Osteocyte (in vitro differentiated cells): ENCODE measurements at regions not wholly inside any gene's neighbourhood (a gene's known extent, or its start where the extent isn't known, plus 50 kb on each side); places are given as distances from the start of the nearest gene placed in this dataset.

Source experiments
- DNase-seq: peaks from one replicate; pipeline ENCODE4 v3.0.0; 2021; ENCODE audit warnings: mixed read lengths; ENCODE audit not compliant: unreplicated experiment; ENCODE audit errors: extremely low spot score
- H3K27ac Mint-ChIP-seq: one replicate; pipeline ENCODE4 v1.8.0; 2021; ENCODE audit warnings: mild to moderate bottlenecking, mixed read lengths; ENCODE audit not compliant: unreplicated experiment
- H3K27me3 Mint-ChIP-seq: one replicate; pipeline ENCODE4 v1.8.0; 2021; ENCODE audit warnings: mixed read lengths; ENCODE audit not compliant: unreplicated experiment
- H3K36me3 Mint-ChIP-seq: one replicate; pipeline ENCODE4 v1.8.0; 2021; ENCODE audit warnings: mixed read lengths; ENCODE audit not compliant: unreplicated experiment
- H3K4me1 Mint-ChIP-seq: one replicate; pipeline ENCODE4 v1.8.0; 2021; ENCODE audit warnings: mixed read lengths; ENCODE audit not compliant: unreplicated experiment
- H3K4me3 Mint-ChIP-seq: one replicate; pipeline ENCODE4 v1.8.0; 2021; ENCODE audit warnings: mild to moderate bottlenecking, moderate library complexity, mixed read lengths; ENCODE audit not compliant: unreplicated experiment
- H3K9me3 Mint-ChIP-seq: one replicate; pipeline ENCODE4 v1.8.0; 2021; ENCODE audit warnings: mixed read lengths; ENCODE audit not compliant: unreplicated experiment
- CTCF ChIP-seq: fragments of 200-600 bp; sonication (generic); IDR thresholded peaks from 2 replicates; pipeline ENCODE4 v1.5.0; 2021; ENCODE audit warnings: antibody characterized with exemption, mild to moderate bottlenecking, moderate library complexity

- DNase-seq = no peak
- H3K27ac Mint-ChIP-seq = no peak overlapping the region
- TF ChIP-seq CTCF = no peak
- H3K9me3 Mint-ChIP-seq = no peaks in the 10 kb centered on the region
- H3K4me3 Mint-ChIP-seq = no peak overlapping the region
- no peaks in the 10 kb centered on the region for H3K27me3 Mint-ChIP-seq
- H3K36me3 Mint-ChIP-seq = no peaks in the 10 kb centered on the region
- no peaks in the 10 kb centered on the region for H3K4me1 Mint-ChIP-seq
Measured at GRCh38 chr5:83785176-83785668, 64.6 kb upstream of the HAPLN1 start.

GRCh38 chr5:83780699-83781350 lies 60.2 kb upstream of the HAPLN1 start:
- no peak for DNase-seq
- Mint-ChIP-seq H3K27ac (no peak overlapping the region), H3K9me3 (no peaks in the 10 kb centered on the region), H3K4me3 (no peak overlapping the region), H3K36me3 (no peaks in the 10 kb centered on the region), H3K4me1 (peaks cover 8% of the 10 kb centered on the region), H3K27me3 (no peaks in the 10 kb centered on the region)
- TF ChIP-seq CTCF = no peak

- Mint-ChIP-seq H3K36me3 (no peaks in the 10 kb centered on the region), H3K27ac (no peak overlapping the region), H3K4me3 (no peak overlapping the region), H3K27me3 (no peaks in the 10 kb centered on the region), H3K4me1 (peaks cover 8% of the 10 kb centered on the region), H3K9me3 (peaks cover 5% of the 10 kb centered on the region)
- DNase-seq = no peak
- TF ChIP-seq CTCF = no peak
Measured at GRCh38 chr5:83777856-83778255, 57.2 kb upstream of the HAPLN1 start.

GRCh38 chr5:83776437-83777031 lies 55.9 kb upstream of the HAPLN1 start:
- Mint-ChIP-seq H3K4me1 (peaks cover 13% of the 10 kb centered on the region), H3K27ac (no peak overlapping the region), H3K36me3 (no peaks in the 10 kb centered on the region), H3K27me3 (no peaks in the 10 kb centered on the region), H3K9me3 (peaks cover 5% of the 10 kb centered on the region), H3K4me3 (no peak overlapping the region)
- no peak for DNase-seq
- no peak for TF ChIP-seq CTCF
